BJ (cell line): ENCODE measurements at regions not wholly inside any gene's neighbourhood (a gene's known extent, or its start where the extent isn't known, plus 50 kb on each side); places are given as distances from the start of the nearest gene placed in this dataset.
"Not testable (repeated sequence)": the region's sequence is repeated elsewhere in the genome, so short reads cannot be mapped to it uniquely, and the experiment has no call there.

Experiments used
- CTCF ChIA-PET: fragments of 350-600 bp; formaldehyde crosslinking; extraction: SDS; loops from one replicate; lab custom pipeline; 2021; ENCODE audit warnings: antibody characterized with exemption, inconsistent platforms; lab: Yijun Ruan, JAX
- POLR2A ChIA-PET: fragments of 300-600 bp; sonication (Branson Sonifier 250); formaldehyde crosslinking; extraction: SDS; loops from one replicate; lab custom pipeline; 2021; ENCODE audit warnings: antibody characterized with exemption; lab: Charles Lee
- DNase-seq: peaks from one replicate; pipeline ENCODE4 v3.0.0-alpha.2; 2011; ENCODE audit warnings: low read depth
- H3K27me3 ChIP-seq: 2 replicates; pipeline ENCODE4 v1.6.0; 2011; ENCODE audit warnings: low read length; ENCODE audit not compliant: control insufficient read depth, insufficient read depth
- H3K36me3 ChIP-seq: 2 replicates; pipeline ENCODE4 v1.5.1; 2011; ENCODE audit warnings: low read length; ENCODE audit not compliant: control insufficient read depth, insufficient read depth
- H3K4me3 ChIP-seq: 2 replicates; pipeline ENCODE4 v1.5.1; 2011; ENCODE audit warnings: low read depth, mild to moderate bottlenecking, control low read depth, low read length
- TF ChIP-seq, protein P1 (sequence below): IDR thresholded peaks from 2 replicates; pipeline ENCODE4 v1.5.1; 2011; ENCODE audit warnings: low read depth, mild to moderate bottlenecking, control low read depth, inconsistent platforms, low read length, moderate library complexity; ENCODE audit not compliant: insufficient read depth

DNA sequence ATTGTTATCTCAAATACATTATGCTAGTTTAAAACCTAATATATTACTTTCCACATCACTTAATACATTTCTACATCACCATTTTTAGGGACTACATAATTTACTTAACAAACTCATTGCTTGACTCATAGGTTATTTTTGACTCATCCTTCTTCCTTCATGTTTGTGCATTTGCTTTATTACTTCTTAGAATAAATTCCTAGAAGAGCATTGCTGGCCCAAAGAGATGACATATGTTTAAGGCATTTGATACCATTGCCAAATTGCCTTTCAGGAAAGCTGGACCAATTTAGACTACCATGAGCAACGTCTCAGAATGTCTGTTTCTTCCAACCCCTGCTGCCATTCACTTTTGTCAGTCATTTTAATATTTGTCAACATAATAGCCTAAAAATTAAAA, 905.8 kb downstream of the IGSF11 start:
- no peaks in the 10 kb centered on the region for H3K27me3 ChIP-seq
- no peak overlapping the region for H3K4me3 ChIP-seq
- CTCF ChIA-PET, result no interaction called here
- DNase-seq, result no peak
- POLR2A ChIA-PET, result no interaction called here
- TF ChIP-seq, protein P1, sequence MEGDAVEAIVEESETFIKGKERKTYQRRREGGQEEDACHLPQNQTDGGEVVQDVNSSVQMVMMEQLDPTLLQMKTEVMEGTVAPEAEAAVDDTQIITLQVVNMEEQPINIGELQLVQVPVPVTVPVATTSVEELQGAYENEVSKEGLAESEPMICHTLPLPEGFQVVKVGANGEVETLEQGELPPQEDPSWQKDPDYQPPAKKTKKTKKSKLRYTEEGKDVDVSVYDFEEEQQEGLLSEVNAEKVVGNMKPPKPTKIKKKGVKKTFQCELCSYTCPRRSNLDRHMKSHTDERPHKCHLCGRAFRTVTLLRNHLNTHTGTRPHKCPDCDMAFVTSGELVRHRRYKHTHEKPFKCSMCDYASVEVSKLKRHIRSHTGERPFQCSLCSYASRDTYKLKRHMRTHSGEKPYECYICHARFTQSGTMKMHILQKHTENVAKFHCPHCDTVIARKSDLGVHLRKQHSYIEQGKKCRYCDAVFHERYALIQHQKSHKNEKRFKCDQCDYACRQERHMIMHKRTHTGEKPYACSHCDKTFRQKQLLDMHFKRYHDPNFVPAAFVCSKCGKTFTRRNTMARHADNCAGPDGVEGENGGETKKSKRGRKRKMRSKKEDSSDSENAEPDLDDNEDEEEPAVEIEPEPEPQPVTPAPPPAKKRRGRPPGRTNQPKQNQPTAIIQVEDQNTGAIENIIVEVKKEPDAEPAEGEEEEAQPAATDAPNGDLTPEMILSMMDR, result no peak
- H3K36me3 ChIP-seq, result no peaks in the 10 kb centered on the region

GRCh38 chr3:118137778-118138177, 896.9 kb downstream of the IGSF11 start:
- ChIA-PET CTCF (no interaction called here), POLR2A (no interaction called here)
- no peaks in the 10 kb centered on the region for H3K27me3 ChIP-seq
- H3K4me3 ChIP-seq, result no peak overlapping the region
- DNase-seq, result no peak
- H3K36me3 ChIP-seq, result no peaks in the 10 kb centered on the region
- TF ChIP-seq, protein P1, result no peak

GRCh38 chr3:118144919-118145318, 889.7 kb downstream of the IGSF11 start:
- CTCF ChIA-PET, result no interaction called here
- TF ChIP-seq, protein P1, result no peak
- Histone ChIP-seq H3K4me3 (no peak overlapping the region), H3K36me3 (no peaks in the 10 kb centered on the region), H3K27me3 (no peaks in the 10 kb centered on the region)
- no peak for DNase-seq
- POLR2A ChIA-PET, result no interaction called here

- TF ChIP-seq, protein P1, result no peak
- ChIA-PET POLR2A (no interaction called here), CTCF (no interaction called here)
- DNase-seq, result no peak
- H3K36me3 ChIP-seq, result no peaks in the 10 kb centered on the region
- H3K27me3 ChIP-seq, result no peaks in the 10 kb centered on the region
- H3K4me3 ChIP-seq, result no peak overlapping the region
These were observed 887.8 kb downstream of the IGSF11 start for GRCh38 chr3:118146658-118147375.

DNA sequence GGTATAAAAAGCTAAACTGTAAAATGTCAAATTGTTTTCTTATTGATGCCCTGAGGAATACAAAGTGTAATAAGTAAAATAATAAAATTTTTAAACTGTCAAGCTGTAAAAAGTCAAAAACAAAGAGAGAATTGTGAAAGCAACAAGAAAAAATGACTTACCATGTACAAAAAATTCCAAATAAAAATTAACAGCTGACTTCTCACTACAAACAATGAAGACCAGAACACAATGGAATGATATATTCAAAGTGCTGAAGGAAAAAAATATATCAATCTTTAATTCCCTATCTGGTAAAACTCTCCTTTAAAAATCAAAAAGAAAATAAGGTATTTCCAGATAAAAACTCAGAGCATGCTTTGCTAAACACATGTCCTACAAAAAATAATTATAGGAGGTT, 883.5 kb downstream of the IGSF11 start:
- DNase-seq, result no peak
- TF ChIP-seq, protein P1, result no peak
- Histone ChIP-seq H3K27me3 (no peaks in the 10 kb centered on the region), H3K36me3 (no peaks in the 10 kb centered on the region), H3K4me3 (no peak overlapping the region)
- ChIA-PET POLR2A (no interaction called here), CTCF (no interaction called here)

- H3K36me3 ChIP-seq, CTCF ChIA-PET, H3K4me3 ChIP-seq, DNase-seq, POLR2A ChIA-PET, H3K27me3 ChIP-seq: not testable (repeated sequence)
These were observed 871.7 kb downstream of the IGSF11 start for GRCh38 chr3:118162627-118163588.
